ENCODE measurements at regions not wholly inside any gene's neighbourhood (a gene's known extent, or its start where the extent isn't known, plus 50 kb on each side); places are given as distances from the start of the nearest gene placed in this dataset.

GRCh38 chr12:126780343-126780742 lies 1486.6 kb upstream of the TMEM132C start:
- no peak overlapping the region for H3K56ac ChIP-seq (ENCODE audit: insufficient read length, low read depth, low read length)
- H3K4me2 ChIP-seq (ENCODE audit: insufficient read depth, insufficient read length, low read length): no peak overlapping the region
- no peak overlapping the region for H3K4ac ChIP-seq (ENCODE audit: low read depth, low read length)
- no peak overlapping the region for H4K8ac ChIP-seq (replicated peaks; ENCODE audit: insufficient read length, low read depth, low read length)
- H3K27ac Mint-ChIP-seq: no peak overlapping the region
- H3K79me1 ChIP-seq (ENCODE audit: insufficient read depth, low read depth, low read length, poor library complexity, severe bottlenecking): no peaks in the 10 kb centered on the region
- no peaks in the 10 kb centered on the region for H3K9me3 Mint-ChIP-seq
- H4K91ac ChIP-seq (ENCODE audit: insufficient read length, low read depth, low read length): no peak overlapping the region
- H2BK20ac ChIP-seq (ENCODE audit: low read depth, low read length, poor library complexity, severe bottlenecking): no peak overlapping the region
- H3K4me1 Mint-ChIP-seq: peaks cover 3% of the 10 kb centered on the region in 2 experiments
- H4K20me1 ChIP-seq (ENCODE audit: control insufficient read depth, insufficient read depth, insufficient read length): no peaks in the 10 kb centered on the region
- H3K27me3 ChIP-seq (ENCODE audit: insufficient read depth, low read length): no peaks in the 10 kb centered on the region
- H3K23ac ChIP-seq (ENCODE audit: insufficient read length, low read depth, low read length): no peak overlapping the region
- no peak overlapping the region for H3K9ac ChIP-seq (ENCODE audit: extremely low read depth, insufficient read length, low read length)
- no peak overlapping the region for H2BK15ac ChIP-seq (ENCODE audit: low read depth, low read length)
- no peak overlapping the region for H3K18ac ChIP-seq (ENCODE audit: insufficient read length, low read depth, low read length)
- no peak for TF ChIP-seq CTCF (conservative IDR thresholded peaks at IDR 0.05)
- WGBS (ENCODE audit: extremely low coverage, insufficient read length, low lambda C conversion rate): no CpG with 5 or more reads among the region's 5 CpGs
- no peak overlapping the region for H3K14ac ChIP-seq (ENCODE audit: insufficient read depth, low read length)
- no peaks in the 10 kb centered on the region for H3K79me2 ChIP-seq (ENCODE audit: insufficient read depth, low read length)
- no peak overlapping the region for H4K5ac ChIP-seq (ENCODE audit: insufficient read length, low read depth, low read length)
- no peak overlapping the region for H3K4me3 Mint-ChIP-seq
- no peak overlapping the region for H2BK120ac ChIP-seq (ENCODE audit: low read depth, low read length, poor library complexity, severe bottlenecking)
- no peaks in the 10 kb centered on the region for H3K23me2 ChIP-seq (ENCODE audit: insufficient read length, low read depth, low read length, poor library complexity, severe bottlenecking)
- no peak overlapping the region for H2BK12ac ChIP-seq (ENCODE audit: insufficient read length, low read depth, low read length)
- no peak overlapping the region for H2AFZ ChIP-seq (ENCODE audit: low read length)
- H3K27ac ChIP-seq (ENCODE audit: insufficient read length, low read depth, low read length): no peak overlapping the region
- H2AK5ac ChIP-seq (ENCODE audit: insufficient read length, low read length): no peak overlapping the region
- no peak for DNase-seq
- no peak overlapping the region for H3T11ph ChIP-seq (ENCODE audit: low read length)
- no peaks in the 10 kb centered on the region; a peak in 1 of 7 replicates for H3K36me3 Mint-ChIP-seq (ENCODE audit: insufficient read depth in 1 of 3, low read depth in 3 of 3)
- H3K9me3 ChIP-seq (ENCODE audit: control insufficient read depth, low read depth, low read length): no peaks in the 10 kb centered on the region
- peaks cover 10% of the 10 kb centered on the region for H3K27me3 Mint-ChIP-seq (ENCODE audit: low read depth)
- no peak overlapping the region for H2BK5ac ChIP-seq (ENCODE audit: insufficient read length, low read length)
- H3K4me1 ChIP-seq (ENCODE audit: insufficient read depth, low read length): 0 out of 2 replicates have a peak, but pooled peaks cover 1% of the 10 kb centered on the region

All from H9 (cell line).